ENCODE measurements at regions not wholly inside any gene's neighbourhood (a gene's known extent, or its start where the extent isn't known, plus 50 kb on each side); places are given as distances from the start of the nearest gene placed in this dataset.

GRCh38 chr22:48198489-48199459 lies 1436.3 kb downstream of the TBC1D22A start:
- no peaks in the 10 kb centered on the region for H3K27me3 ChIP-seq (replicated peaks; ENCODE audit: insufficient read depth)
- no peak overlapping the region for H3K27ac ChIP-seq
- no peak for DNase-seq (ENCODE audit: low spot score)
- H3K4me1 ChIP-seq (ENCODE audit: control insufficient read depth in 1 of 2, low read depth in 2 of 2): no peaks in the 10 kb centered on the region
- no peak for ATAC-seq (ENCODE audit: insufficient number of reproducible peaks, low FRiP score, low read depth)
- TF ChIP-seq, protein P1, sequence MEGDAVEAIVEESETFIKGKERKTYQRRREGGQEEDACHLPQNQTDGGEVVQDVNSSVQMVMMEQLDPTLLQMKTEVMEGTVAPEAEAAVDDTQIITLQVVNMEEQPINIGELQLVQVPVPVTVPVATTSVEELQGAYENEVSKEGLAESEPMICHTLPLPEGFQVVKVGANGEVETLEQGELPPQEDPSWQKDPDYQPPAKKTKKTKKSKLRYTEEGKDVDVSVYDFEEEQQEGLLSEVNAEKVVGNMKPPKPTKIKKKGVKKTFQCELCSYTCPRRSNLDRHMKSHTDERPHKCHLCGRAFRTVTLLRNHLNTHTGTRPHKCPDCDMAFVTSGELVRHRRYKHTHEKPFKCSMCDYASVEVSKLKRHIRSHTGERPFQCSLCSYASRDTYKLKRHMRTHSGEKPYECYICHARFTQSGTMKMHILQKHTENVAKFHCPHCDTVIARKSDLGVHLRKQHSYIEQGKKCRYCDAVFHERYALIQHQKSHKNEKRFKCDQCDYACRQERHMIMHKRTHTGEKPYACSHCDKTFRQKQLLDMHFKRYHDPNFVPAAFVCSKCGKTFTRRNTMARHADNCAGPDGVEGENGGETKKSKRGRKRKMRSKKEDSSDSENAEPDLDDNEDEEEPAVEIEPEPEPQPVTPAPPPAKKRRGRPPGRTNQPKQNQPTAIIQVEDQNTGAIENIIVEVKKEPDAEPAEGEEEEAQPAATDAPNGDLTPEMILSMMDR (IDR thresholded peaks at IDR 0.05): no peak
- no peak overlapping the region for H3K4me3 ChIP-seq
- H3K36me3 ChIP-seq: no peaks in the 10 kb centered on the region
- no peaks in the 10 kb centered on the region for H3K9me3 ChIP-seq

DNA sequence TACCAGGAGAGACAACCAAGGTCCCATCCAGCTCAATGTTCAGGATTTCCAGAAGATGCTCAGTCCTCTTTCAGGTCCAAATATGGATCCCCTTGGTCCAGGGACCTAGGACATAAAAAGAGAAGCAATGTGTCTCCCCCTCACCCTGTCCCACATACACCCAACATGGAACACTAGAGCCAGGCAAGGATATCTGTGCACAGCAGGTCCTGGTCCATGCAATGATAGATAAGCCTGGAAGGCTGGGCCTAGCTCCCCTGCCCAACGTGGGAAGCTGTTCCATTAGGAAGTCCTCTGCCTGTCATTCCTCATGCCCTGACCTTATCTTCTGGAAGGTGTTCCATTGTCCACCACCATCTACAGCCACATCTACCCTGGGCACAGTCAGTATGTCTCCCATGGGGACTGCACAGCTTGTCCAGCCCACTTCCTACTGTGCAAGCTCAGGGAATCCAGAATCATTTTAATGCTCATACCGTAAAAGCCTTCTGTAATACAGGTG lies 1434.8 kb downstream of the TBC1D22A start:
- Histone ChIP-seq H3K4me1 (ENCODE audit: control insufficient read depth in 1 of 2, low read depth in 2 of 2) (no peaks in the 10 kb centered on the region), H3K9me3 (no peaks in the 10 kb centered on the region), H3K27me3 (replicated peaks; ENCODE audit: insufficient read depth) (no peaks in the 10 kb centered on the region), H3K4me3 (no peak overlapping the region), H3K27ac (no peak overlapping the region), H3K36me3 (no peaks in the 10 kb centered on the region)
- no peak for DNase-seq (ENCODE audit: low spot score)
- TF ChIP-seq, protein P1 (IDR thresholded peaks at IDR 0.05): no peak
- ATAC-seq (ENCODE audit: insufficient number of reproducible peaks, low FRiP score, low read depth): no peak

GRCh38 chr22:48192920-48193319 lies 1430.5 kb downstream of the TBC1D22A start:
- ATAC-seq (ENCODE audit: insufficient number of reproducible peaks, low FRiP score, low read depth) (no peak), DNase-seq (ENCODE audit: low spot score) (no peak)
- Histone ChIP-seq H3K9me3 (peaks cover 3% of the 10 kb centered on the region), H3K4me3 (no peak overlapping the region), H3K36me3 (no peaks in the 10 kb centered on the region), H3K4me1 (ENCODE audit: control insufficient read depth in 1 of 2, low read depth in 2 of 2) (no peaks in the 10 kb centered on the region), H3K27ac (no peak overlapping the region), H3K27me3 (replicated peaks; ENCODE audit: insufficient read depth) (no peaks in the 10 kb centered on the region)
- TF ChIP-seq, protein P1 (IDR thresholded peaks at IDR 0.05): no peak

GRCh38 chr22:48192071-48192470 lies 1429.6 kb downstream of the TBC1D22A start:
- TF ChIP-seq, protein P1 (IDR thresholded peaks at IDR 0.05): no peak
- DNase-seq (ENCODE audit: low spot score) (no peak), ATAC-seq (ENCODE audit: insufficient number of reproducible peaks, low FRiP score, low read depth) (no peak)
- H3K27me3 ChIP-seq (replicated peaks; ENCODE audit: insufficient read depth): no peaks in the 10 kb centered on the region
- H3K27ac ChIP-seq: no peak overlapping the region
- H3K4me3 ChIP-seq: no peak overlapping the region
- no peaks in the 10 kb centered on the region for H3K36me3 ChIP-seq
- H3K4me1 ChIP-seq (ENCODE audit: control insufficient read depth in 1 of 2, low read depth in 2 of 2): no peaks in the 10 kb centered on the region
- peaks cover 3% of the 10 kb centered on the region for H3K9me3 ChIP-seq

GRCh38 chr22:48188231-48188721 lies 1425.8 kb downstream of the TBC1D22A start:
- no peak overlapping the region for H3K4me3 ChIP-seq
- peaks cover 3% of the 10 kb centered on the region for H3K9me3 ChIP-seq
- DNase-seq (ENCODE audit: low spot score) (no peak), ATAC-seq (ENCODE audit: insufficient number of reproducible peaks, low FRiP score, low read depth) (no peak)
- H3K36me3 ChIP-seq: no peaks in the 10 kb centered on the region
- no peaks in the 10 kb centered on the region for H3K4me1 ChIP-seq (ENCODE audit: control insufficient read depth in 1 of 2, low read depth in 2 of 2)
- no peaks in the 10 kb centered on the region for H3K27me3 ChIP-seq (replicated peaks; ENCODE audit: insufficient read depth)
- TF ChIP-seq, protein P1 (IDR thresholded peaks at IDR 0.05): no peak
- H3K27ac ChIP-seq: no peak overlapping the region
